ENCODE measurements at regions not wholly inside any gene's neighbourhood (a gene's known extent, or its start where the extent isn't known, plus 50 kb on each side); places are given as distances from the start of the nearest gene placed in this dataset.

GRCh38 chr2:8525236-8525581 is 156.6 kb upstream of the ID2 start:
- POLR2A ChIA-PET: interaction anchor here (4.5 kb wide), 1 partner anchor 157 kb away, joined by 31 read pairs; the partner anchor contains the start of gene ID2

More at GRCh38 chr2:8525236-8525581, 156.6 kb upstream of the ID2 start:
- H3K27ac ChIP-seq (ENCODE audit: extremely low read depth, low read depth, low read length): no peak overlapping the region
- CTCF ChIA-PET: interaction anchor here (0.5 to 1.4 kb wide), 6 partner anchors 40 to 716 kb away, joined by 3 to 5 read pairs (median 4); no protein-coding TSS in a partner anchor
- H3K9me3 ChIP-seq (ENCODE audit: control insufficient read depth, insufficient read depth, low read depth, low read length): no peaks in the 10 kb centered on the region
- TF ChIP-seq SP7 (tag by site-specific recombination; IDR thresholded peaks at IDR 0.05) (no peak), ZNF350 (tag by site-specific recombination; IDR thresholded peaks at IDR 0.05) (no peak), BCL6B (tag by site-specific recombination; IDR thresholded peaks at IDR 0.05) (no peak), YY2 (tag by site-specific recombination; IDR thresholded peaks at IDR 0.05) (no peak), ZNF639 (tag by site-specific recombination; IDR thresholded peaks at IDR 0.05) (no peak), ZBTB21 (tag by site-specific recombination; IDR thresholded peaks at IDR 0.05) (no peak), MZF1 (tag by site-specific recombination; IDR thresholded peaks at IDR 0.05; ENCODE audit: borderline replicate concordance) (no peak), ZNF670 (tag by site-specific recombination; IDR thresholded peaks at IDR 0.05; ENCODE audit: low read depth) (no peak), ZNF610 (tag by site-specific recombination; IDR thresholded peaks at IDR 0.05; ENCODE audit: borderline replicate concordance) (no peak), RBAK (tag by site-specific recombination; IDR thresholded peaks at IDR 0.05) (no peak), ZNF214 (tag by site-specific recombination; IDR thresholded peaks at IDR 0.05; ENCODE audit: borderline replicate concordance) (no peak), YY1 (tag by site-specific recombination; IDR thresholded peaks at IDR 0.05) (no peak), ZBTB26 (tag by site-specific recombination; optimal IDR thresholded peaks at IDR 0.05) (no peak), ZNF175 (tag by site-specific recombination; IDR thresholded peaks at IDR 0.05) (no peak), ZNF362 (tag by site-specific recombination; IDR thresholded peaks at IDR 0.05) (no peak), ZNF544 (tag by site-specific recombination; IDR thresholded peaks at IDR 0.05) (no peak), ZNF391 (tag by site-specific recombination; IDR thresholded peaks at IDR 0.05; ENCODE audit: borderline replicate concordance, low read depth) (no peak), OSR2 (tag by site-specific recombination; IDR thresholded peaks at IDR 0.05) (no peak), SCRT1 (tag by site-specific recombination; IDR thresholded peaks at IDR 0.05; ENCODE audit: borderline replicate concordance) (no peak), ZNF692 (tag by site-specific recombination; IDR thresholded peaks at IDR 0.05) (no peak)
- H3K36me3 ChIP-seq (ENCODE audit: control insufficient read depth in 2 of 2, insufficient read depth in 1 of 2, low read length in 2 of 2): no peaks in the 10 kb centered on the region
- no peak overlapping the region for H3K4me3 ChIP-seq (ENCODE audit: low read depth, low read length)
- no peaks in the 10 kb centered on the region for H3K4me1 ChIP-seq (ENCODE audit: control insufficient read depth, insufficient read depth, low read length)
